ENCODE measurements at regions not wholly inside any gene's neighbourhood (a gene's known extent, or its start where the extent isn't known, plus 50 kb on each side); places are given as distances from the start of the nearest gene placed in this dataset.

GRCh38 chr12:114829833-114830232 lies 145.9 kb upstream of the TBX3 start:
- TF ChIP-seq CTCF (IDR thresholded peaks at IDR 0.05; ENCODE audit: poor library complexity) (no peak), EZH2 (IDR thresholded peaks at IDR 0.05; ENCODE audit: borderline replicate concordance) (no peak), EZH2phosphoT487 (IDR thresholded peaks at IDR 0.05; ENCODE audit: low read depth, severe bottlenecking, unreplicated experiment) (no peak)

Measured in hepatocyte (in vitro differentiated cells).